ENCODE measurements at regions not wholly inside any gene's neighbourhood (a gene's known extent, or its start where the extent isn't known, plus 50 kb on each side); places are given as distances from the start of the nearest gene placed in this dataset.
A peak's percentile ranks its signal among the peaks of the same experiment; 100 is the strongest.

- DNase-seq (ENCODE audit: low read depth, low spot score) = no peak
Observed at GRCh38 chr6:165723326-165723725, 60.3 kb upstream of the PDE10A start.

GRCh38 chr6:165722022-165722421, 59.0 kb upstream of the PDE10A start:
- no peak for DNase-seq (ENCODE audit: low read depth, low spot score)

- DNase-seq (ENCODE audit: low read depth, low spot score) = no peak
Observed at GRCh38 chr6:165721356-165721755, 58.3 kb upstream of the PDE10A start.

GRCh38 chr6:165718491-165718891, 55.5 kb upstream of the PDE10A start:
- DNase-seq (ENCODE audit: low read depth, low spot score) = peak; percentile 54

GRCh38 chr6:165717732-165718465, 54.9 kb upstream of the PDE10A start:
- peak; percentile 64 for DNase-seq (ENCODE audit: low read depth, low spot score)

- no peak for DNase-seq (ENCODE audit: low read depth, low spot score)
Observed at GRCh38 chr6:165716886-165717285, 53.8 kb upstream of the PDE10A start.

GRCh38 chr6:165715428-165715827, 52.4 kb upstream of the PDE10A start:
- DNase-seq (ENCODE audit: low read depth, low spot score) = no peak

- no peak for DNase-seq (ENCODE audit: low read depth, low spot score)
Observed at GRCh38 chr6:165714907-165715306, 51.9 kb upstream of the PDE10A start.

- DNase-seq (ENCODE audit: low read depth, low spot score) = no peak
Observed at GRCh38 chr6:165713845-165714466, 50.9 kb upstream of the PDE10A start.
